ENCODE measurements at regions not wholly inside any gene's neighbourhood (a gene's known extent, or its start where the extent isn't known, plus 50 kb on each side); places are given as distances from the start of the nearest gene placed in this dataset.

DNA sequence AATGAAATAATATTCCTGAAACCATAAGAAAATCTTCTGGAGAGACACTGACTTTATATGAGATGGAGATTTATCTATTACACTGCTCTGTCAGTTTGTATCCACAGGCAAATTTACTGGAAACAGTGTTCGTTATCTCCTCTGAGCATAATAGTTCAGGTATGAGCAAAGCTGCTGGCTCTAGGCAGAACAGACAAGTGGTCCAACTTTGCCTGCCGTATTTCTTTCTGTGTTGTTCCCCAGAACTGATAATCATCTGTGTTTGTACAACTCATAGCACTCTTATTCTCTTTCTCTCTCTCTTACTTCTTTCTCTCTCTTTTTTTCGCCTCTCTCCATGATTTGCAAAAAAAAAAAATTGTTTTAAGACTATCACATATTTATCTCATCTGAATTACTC, 623.8 kb upstream of the CHORDC1 start:
- no peak for ATAC-seq (ENCODE audit: poor library complexity)
- no peak for DNase-seq
- intact Hi-C loops (cut with DNase I), result no loop called here

GRCh38 chr11:90845799-90846198, 623.0 kb upstream of the CHORDC1 start:
- DNase-seq (no peak), ATAC-seq (ENCODE audit: poor library complexity) (no peak)
- intact Hi-C loops (cut with DNase I), result no loop called here

- ATAC-seq (ENCODE audit: poor library complexity), result no peak
- intact Hi-C loops (cut with DNase I), result no loop called here
These were observed 622.3 kb upstream of the CHORDC1 start for GRCh38 chr11:90845126-90845525.

DNA sequence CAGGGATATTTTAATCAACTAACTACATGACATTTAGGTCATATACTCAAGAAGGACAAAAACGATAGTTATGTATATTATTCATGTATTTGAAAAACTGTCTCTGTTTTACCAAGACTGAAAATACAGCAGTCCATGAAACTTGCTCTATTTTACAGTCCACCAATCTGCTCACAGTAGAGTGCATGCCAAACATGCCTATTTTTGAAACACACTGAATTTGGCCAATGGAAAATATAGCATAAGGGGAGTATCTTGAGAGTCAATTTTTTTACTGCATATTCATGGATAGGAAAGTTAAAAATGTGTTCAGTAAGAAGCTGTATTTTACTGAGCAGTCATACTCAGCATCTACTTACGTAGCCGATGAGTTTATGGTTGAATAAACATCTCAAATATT, 621.2 kb upstream of the CHORDC1 start:
- DNase-seq (no peak), ATAC-seq (ENCODE audit: poor library complexity) (no peak)
- intact Hi-C loops (cut with DNase I), result no loop called here

More at GRCh38 chr11:90845126-90845525, 622.3 kb upstream of the CHORDC1 start:
- no peak for DNase-seq

DNA sequence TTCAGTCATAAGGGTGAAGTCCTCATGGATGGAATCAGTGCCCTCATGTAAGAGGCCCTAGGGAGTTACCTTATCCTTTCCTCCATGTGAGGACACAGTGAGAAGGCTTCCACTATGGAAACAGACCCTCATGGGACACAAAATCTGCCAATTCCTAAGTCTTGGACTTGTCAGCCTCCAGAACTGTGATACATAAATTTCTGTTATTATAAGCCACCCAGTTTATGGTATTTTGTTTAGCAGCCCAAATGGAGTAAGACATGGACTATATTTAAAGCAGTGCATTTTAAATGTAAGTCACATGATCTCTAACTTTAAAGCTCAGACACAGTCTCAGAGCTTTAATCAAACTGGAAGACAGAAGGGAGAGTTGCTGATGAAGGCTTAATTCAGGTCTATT, 619.8 kb upstream of the CHORDC1 start:
- DNase-seq (no peak), ATAC-seq (ENCODE audit: poor library complexity) (no peak)
- intact Hi-C loops (cut with DNase I), result no loop called here

DNA sequence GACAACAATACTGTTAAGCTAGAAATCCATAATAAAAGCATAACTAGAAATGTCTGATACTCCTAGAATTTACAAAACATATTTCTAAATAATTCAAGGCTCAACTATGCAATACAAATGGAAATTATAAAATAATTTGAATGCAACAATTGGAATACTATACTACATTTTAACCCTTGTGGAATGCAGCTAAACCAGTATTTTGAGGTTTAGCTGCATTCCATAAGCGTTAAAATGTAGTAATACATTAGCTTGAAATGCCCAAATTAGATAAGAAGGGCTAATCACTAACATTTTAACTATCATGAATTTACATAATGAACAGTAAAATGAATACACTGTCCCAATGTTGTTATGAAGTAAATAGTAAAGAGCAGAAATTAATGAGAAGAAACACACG, 617.2 kb upstream of the CHORDC1 start:
- no peak for DNase-seq
- intact Hi-C loops (cut with DNase I), result no loop called here
- ATAC-seq (ENCODE audit: poor library complexity), result no peak

GRCh38 chr11:90836031-90836430, 613.2 kb upstream of the CHORDC1 start:
- intact Hi-C loops (cut with DNase I), result no loop called here
- ATAC-seq (ENCODE audit: poor library complexity), result no peak
- no peak for DNase-seq

DNA sequence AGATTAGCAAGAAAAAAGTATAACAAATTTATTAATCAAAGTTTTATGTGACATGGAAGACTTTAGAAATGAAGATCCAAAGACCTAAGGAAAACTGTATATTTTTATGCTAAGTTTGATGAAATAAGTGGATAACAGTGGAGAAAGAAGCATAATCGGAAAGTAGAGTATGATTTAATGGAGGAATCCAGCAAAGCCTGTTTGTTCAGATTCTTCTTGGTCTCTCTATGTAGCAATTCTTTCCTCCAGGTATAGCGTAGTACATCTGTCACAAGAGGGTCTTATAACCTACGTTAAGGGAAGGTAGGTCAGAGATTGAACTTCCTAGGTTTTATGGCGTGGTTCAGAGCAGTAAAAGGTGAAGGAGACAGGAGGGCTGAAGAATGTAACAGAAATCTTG, 600.6 kb upstream of the CHORDC1 start:
- ATAC-seq (ENCODE audit: poor library complexity) (no peak), DNase-seq (no peak)
- intact Hi-C loops (cut with DNase I), result no loop called here

- ATAC-seq (ENCODE audit: poor library complexity) (no peak), DNase-seq (no peak)
- intact Hi-C loops (cut with DNase I), result no loop called here
These were observed 600.1 kb upstream of the CHORDC1 start for GRCh38 chr11:90822996-90823395.

DNA sequence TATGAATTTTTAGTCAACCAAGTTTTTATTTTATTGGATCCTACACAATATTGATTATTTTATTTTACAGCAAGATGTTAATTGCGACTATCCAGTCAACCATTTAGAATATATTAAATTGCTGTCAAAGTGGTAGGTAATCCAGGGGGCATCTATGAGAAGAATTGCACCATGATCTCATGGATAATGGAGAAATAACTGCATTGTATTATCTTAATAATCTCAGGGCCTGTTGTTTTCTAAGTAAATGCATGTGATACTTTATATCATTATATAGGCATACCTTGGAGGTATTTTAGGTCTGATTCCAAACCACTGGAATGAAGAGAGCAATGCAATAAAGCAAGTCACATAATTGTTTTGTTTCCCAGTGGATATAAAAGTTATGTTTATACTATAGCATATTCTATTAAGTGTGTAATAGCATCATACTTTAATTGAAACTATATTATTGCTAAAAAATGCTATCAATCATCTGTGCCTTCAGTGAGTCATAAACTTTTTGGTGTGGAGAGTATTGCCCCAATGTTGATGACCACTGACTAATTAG, 595.4 kb upstream of the CHORDC1 start:
- intact Hi-C loops (cut with DNase I), result no loop called here
- ATAC-seq (ENCODE audit: poor library complexity) (no peak), DNase-seq (no peak)

DNA sequence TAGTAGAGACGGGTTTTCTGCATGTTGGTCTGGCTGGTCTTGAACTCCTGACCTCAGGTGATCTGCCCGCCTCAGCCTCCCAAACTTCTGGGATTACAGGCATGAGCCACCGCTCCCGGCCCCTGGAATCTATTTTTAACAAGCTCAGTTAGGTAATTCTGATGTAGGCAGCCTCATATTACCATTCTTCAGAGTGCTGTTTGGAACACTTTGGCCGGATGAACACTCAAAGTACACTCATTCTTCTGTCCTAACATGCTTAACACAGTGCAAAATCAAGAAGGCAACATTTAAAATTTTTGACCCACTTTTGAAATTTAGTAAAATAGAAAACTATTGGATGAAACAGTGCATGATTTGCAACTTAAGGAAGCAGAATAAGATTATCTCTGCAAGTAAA, 586.7 kb upstream of the CHORDC1 start:
- ATAC-seq (ENCODE audit: poor library complexity) (no peak), DNase-seq (no peak)
- intact Hi-C loops (cut with DNase I), result no loop called here

- ATAC-seq (ENCODE audit: poor library complexity) (no peak), DNase-seq (no peak)
- intact Hi-C loops (cut with DNase I), result no loop called here
These were observed 582.3 kb upstream of the CHORDC1 start for GRCh38 chr11:90805172-90805571.

DNA sequence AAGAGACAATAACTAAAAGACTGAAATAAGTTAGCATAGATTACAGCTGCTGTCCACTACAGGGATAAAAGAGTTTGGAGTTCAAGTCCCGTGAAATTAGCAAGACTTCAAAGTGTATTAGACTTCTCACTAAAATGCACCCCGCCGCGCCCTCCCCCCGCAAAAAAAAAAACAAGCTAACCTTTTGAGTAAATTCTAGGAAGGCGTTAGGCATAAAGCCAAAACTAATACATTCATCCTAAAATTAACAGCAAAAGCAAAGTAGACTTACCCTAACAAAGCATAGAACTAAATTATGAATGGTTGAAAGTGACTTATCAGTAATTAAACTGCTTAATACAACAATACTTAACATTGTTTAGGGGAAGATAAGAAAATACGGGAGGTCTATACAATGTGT, 581.0 kb upstream of the CHORDC1 start:
- ATAC-seq (ENCODE audit: poor library complexity), result no peak
- intact Hi-C loops (cut with DNase I), result no loop called here
- no peak for DNase-seq

DNA sequence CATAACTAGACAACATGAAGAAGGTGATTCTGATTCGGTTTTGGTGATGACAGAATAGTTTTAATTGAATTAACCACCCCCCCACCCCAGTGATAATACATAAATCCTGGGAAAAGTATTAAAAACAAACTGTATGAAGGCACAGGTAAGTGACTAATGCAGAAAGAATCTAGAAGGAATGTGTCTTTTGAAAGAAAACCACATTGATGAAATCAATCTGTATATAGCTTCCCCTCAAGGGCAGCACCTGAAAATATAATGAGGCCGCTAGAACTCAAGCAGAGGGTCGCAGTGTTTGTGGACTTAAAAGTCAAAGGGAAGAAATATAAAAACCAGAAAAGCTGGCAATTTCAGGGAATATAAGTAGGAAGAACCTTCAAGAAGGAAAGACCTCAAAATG, 580.5 kb upstream of the CHORDC1 start:
- no peak for DNase-seq
- intact Hi-C loops (cut with DNase I), result no loop called here

GRCh38 chr11:90798769-90799168, 575.9 kb upstream of the CHORDC1 start:
- intact Hi-C loops (cut with DNase I), result no loop called here
- no peak for ATAC-seq (ENCODE audit: poor library complexity)
- DNase-seq, result no peak

More for the DNA sequence above, 580.5 kb upstream of the CHORDC1 start:
- no peak for ATAC-seq (ENCODE audit: poor library complexity)

DNA sequence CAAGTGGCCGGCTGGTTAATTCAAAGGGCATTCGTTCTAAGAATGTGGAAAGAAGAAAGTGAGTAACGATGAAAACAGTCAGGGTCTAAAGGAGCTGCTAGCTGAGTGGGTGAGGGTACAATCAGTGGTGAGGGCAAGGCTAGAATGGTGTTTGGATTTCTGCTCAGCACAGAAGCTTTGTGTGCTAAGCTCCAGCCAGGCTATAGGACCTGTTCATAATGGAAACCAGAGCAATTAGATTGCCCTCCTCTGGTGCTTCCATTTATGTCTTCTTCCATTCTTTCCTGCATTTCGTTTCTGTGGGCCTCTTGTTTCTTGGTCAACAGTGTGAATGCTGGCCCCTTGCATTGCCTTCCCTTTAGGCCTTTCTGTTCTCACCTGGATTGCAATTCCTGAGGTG, 572.9 kb upstream of the CHORDC1 start:
- ATAC-seq (ENCODE audit: poor library complexity) (no peak), DNase-seq (no peak)
- intact Hi-C loops (cut with DNase I), result no loop called here

- DNase-seq, result no peak
- no peak for ATAC-seq (ENCODE audit: poor library complexity)
- intact Hi-C loops (cut with DNase I), result no loop called here
These were observed 566.1 kb upstream of the CHORDC1 start for GRCh38 chr11:90788961-90789360.

GRCh38 chr11:90784241-90784814, 561.5 kb upstream of the CHORDC1 start:
- no peak for DNase-seq
- ATAC-seq (ENCODE audit: poor library complexity), result no peak
- intact Hi-C loops (cut with DNase I), result no loop called here

GRCh38 chr11:90783111-90783510, 560.3 kb upstream of the CHORDC1 start:
- ATAC-seq (ENCODE audit: poor library complexity) (no peak), DNase-seq (no peak)
- intact Hi-C loops (cut with DNase I), result no loop called here

DNA sequence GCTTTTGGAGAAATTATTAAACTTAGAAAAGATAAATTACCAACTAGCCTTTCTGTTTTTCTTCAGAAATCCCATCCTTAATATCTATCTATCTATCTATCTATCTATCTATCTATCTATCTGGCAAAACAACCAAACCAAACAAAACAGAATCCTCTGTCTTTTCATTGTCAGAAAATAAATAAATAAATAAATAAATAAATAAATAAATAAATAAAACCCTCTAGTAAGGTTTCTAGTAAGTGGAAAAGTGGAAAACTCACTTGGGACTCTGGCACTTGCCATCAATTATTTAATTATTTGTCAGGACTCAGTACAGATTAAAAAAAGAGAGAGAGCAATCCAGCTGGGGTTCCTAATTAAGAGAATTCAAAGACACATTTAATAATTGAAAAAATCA, 556.2 kb upstream of the CHORDC1 start:
- no peak for DNase-seq
- intact Hi-C loops (cut with DNase I), result no loop called here
- ATAC-seq (ENCODE audit: poor library complexity), result no peak

DNA sequence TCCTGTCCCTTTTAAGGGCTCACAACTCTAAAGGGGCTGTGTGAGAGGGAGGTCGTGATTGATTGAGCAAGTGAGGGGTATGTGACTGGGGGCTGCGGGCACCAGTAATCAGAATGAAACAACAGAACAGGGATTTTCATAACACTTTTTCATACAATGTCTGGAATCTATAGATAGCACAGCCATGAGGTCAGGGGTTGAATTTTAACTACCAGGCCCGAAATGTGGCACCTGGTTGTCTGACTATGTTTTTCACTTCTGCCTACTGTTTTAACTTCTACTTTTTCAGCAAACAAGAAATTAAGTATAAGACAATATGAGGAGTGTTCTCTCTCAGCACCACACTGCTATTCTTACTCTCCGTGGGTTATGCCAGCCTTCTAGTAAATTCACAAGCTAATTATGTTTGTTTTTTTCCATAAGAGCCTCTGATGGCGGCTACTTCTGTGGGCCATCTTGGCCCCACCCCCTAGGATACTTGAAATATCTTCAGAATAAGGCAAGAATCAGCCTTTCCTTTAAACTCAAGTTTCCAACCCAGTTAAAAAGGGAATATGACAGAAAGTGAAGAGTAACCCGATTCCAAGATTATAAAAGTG, 552.8 kb upstream of the CHORDC1 start:
- intact Hi-C loops (cut with DNase I), result no loop called here
- DNase-seq, result no peak
- no peak for ATAC-seq (ENCODE audit: poor library complexity)

Measured in Right ventricle myocardium superior (tissue), 1 donor.